B cell (primary cell): ENCODE measurements at regions not wholly inside any gene's neighbourhood (a gene's known extent, or its start where the extent isn't known, plus 50 kb on each side); places are given as distances from the start of the nearest gene placed in this dataset.

Experiments
- ATAC-seq: fragments of 200-7000 bp; cut with Tn5 transposase; one replicate; pipeline ENCODE4 v1.10.0; 2021; ENCODE audit warnings: low read depth, mild to moderate bottlenecking, moderate number of reproducible peaks, moderate library complexity
- CTCF ChIA-PET: fragments of 350-600 bp; sonication (Branson Sonifier 250); formaldehyde crosslinking; loops from one replicate; lab custom pipeline; 2021; ENCODE audit warnings: antibody characterized with exemption, inconsistent platforms; lab: Charles Lee
- POLR2A ChIA-PET: fragments of 350-600 bp; sonication (Branson Sonifier 250); formaldehyde crosslinking; loops from one replicate; lab custom pipeline; 2021; ENCODE audit warnings: antibody characterized with exemption; lab: Charles Lee
- DNase-seq: peaks from one replicate; pipeline ENCODE4 v3.0.0; 2013
- H2AFZ ChIP-seq: 2 replicates; pipeline ENCODE4 v1.6.1; 2012; ENCODE audit warnings: mild to moderate bottlenecking, low read depth, low read length; ENCODE audit not compliant: insufficient read depth, poor library complexity, severe bottlenecking
- H3K27ac ChIP-seq, 2 donors: 1 replicate in 1 of 2; 2 replicates in 1 of 2; pipeline ENCODE4 v1.5.1; 2012 to 2013; ENCODE audit warnings: low read length in 2 of 2, mild to moderate bottlenecking in 2 of 2, moderate library complexity in 1 of 2
- H3K27me3 ChIP-seq, 4 experiments: fragments of 200-600 bp in 1 of 4; sonication (generic) in 1 of 4; replicated peaks in 1 of 4; 1 replicate in 2 of 4; 2 replicates in 2 of 4; pipeline versions ENCODE4 v1.6.1 to v1.7.0; 2013 to 2016; ENCODE audit warnings: low read length in 3 of 4, mild to moderate bottlenecking in 2 of 4, mixed read lengths in 1 of 4, moderate library complexity in 1 of 4; ENCODE audit not compliant: insufficient read depth in 4 of 4, control insufficient read depth in 3 of 4; ENCODE audit errors: control extremely low read depth in 1 of 4
- H3K36me3 ChIP-seq, 2 experiments: replicated peaks in 1 of 2; 1 replicate in 1 of 2; 2 replicates in 1 of 2; pipeline versions ENCODE4 v1.6.1 to v1.7.1; 2013; ENCODE audit warnings: low read length in 1 of 2; ENCODE audit not compliant: insufficient read depth in 2 of 2, control insufficient read depth in 1 of 2; ENCODE audit errors: control extremely low read depth in 1 of 2, extremely low read depth in 1 of 2
- H3K4me1 ChIP-seq, 2 donors: fragments of 200-600 bp in 1 of 2; sonication (generic) in 1 of 2; 1 replicate in 1 of 2; 2 replicates in 1 of 2; pipeline versions ENCODE4 v1.5.1 to v1.6.1; 2013 to 2017; ENCODE audit warnings: low read length in 2 of 2; ENCODE audit not compliant: control insufficient read depth in 2 of 2, insufficient read depth in 2 of 2
- H3K4me2 ChIP-seq: replicated peaks from 2 replicates; pipeline ENCODE3; 2012; ENCODE audit warnings: mild to moderate bottlenecking, low read depth, low read length; ENCODE audit not compliant: poor library complexity, severe bottlenecking
- H3K4me3 ChIP-seq, 5 experiments: fragments of 200-600 bp in 1 of 5; sonication (generic) in 1 of 5; 1 replicate in 3 of 5; 2 replicates in 2 of 5; pipeline versions ENCODE4 v1.5.1 to v1.7.0; 2011 to 2016; ENCODE audit warnings: low read length in 4 of 5, mild to moderate bottlenecking in 4 of 5, low read depth in 2 of 5, control low read depth in 1 of 5, moderate library complexity in 1 of 5; ENCODE audit not compliant: insufficient read depth in 1 of 5; ENCODE audit errors: control extremely low read depth in 1 of 5, extremely low read depth in 1 of 5
- H3K79me2 ChIP-seq: fragments of 200-600 bp; sonication (generic); one replicate; pipeline ENCODE4 v1.6.0; 2016; ENCODE audit warnings: low read length; ENCODE audit not compliant: control insufficient read depth, insufficient read depth
- H3K9ac ChIP-seq: fragments of 200-600 bp; sonication (generic); 2 replicates; pipeline ENCODE4 v1.6.1; 2017; ENCODE audit warnings: mild to moderate bottlenecking, low read length, moderate library complexity
- H3K9me3 ChIP-seq, 3 donors: one replicate each; pipeline versions ENCODE4 v1.6.1 to v1.7.1; 2013; ENCODE audit warnings: low read length in 2 of 3; ENCODE audit not compliant: control insufficient read depth in 2 of 3, insufficient read depth in 1 of 3; ENCODE audit errors: control extremely low read depth in 1 of 3
- H4K20me1 ChIP-seq: 2 replicates; pipeline ENCODE4 v1.6.0; 2012; ENCODE audit warnings: mild to moderate bottlenecking, low read length; ENCODE audit not compliant: insufficient read depth, control insufficient read depth, poor library complexity, severe bottlenecking
- H3K27ac Mint-ChIP-seq: one replicate; pipeline ENCODE4 v1.8.0; 2021; ENCODE audit warnings: mixed read lengths
- H3K27me3 Mint-ChIP-seq: one replicate; pipeline ENCODE4 v1.8.0; 2021; ENCODE audit warnings: mixed read lengths
- H3K4me1 Mint-ChIP-seq: one replicate; pipeline ENCODE4 v1.8.0; 2021; ENCODE audit warnings: mixed read lengths
- H3K4me3 Mint-ChIP-seq: one replicate; pipeline ENCODE4 v1.8.0; 2021; ENCODE audit warnings: mixed read lengths
- H3K9me3 Mint-ChIP-seq: one replicate; pipeline ENCODE4 v1.8.0; 2022; ENCODE audit warnings: mixed read lengths; ENCODE audit not compliant: insufficient read depth
- CTCF ChIP-seq: fragments of 200-600 bp; IDR thresholded peaks from one replicate; pipeline ENCODE4 v1.8.0; 2022; ENCODE audit warnings: antibody characterized with exemption, mild to moderate bottlenecking
- EZH2 ChIP-seq: IDR thresholded peaks from 2 replicates; pipeline ENCODE4 v1.6.1; 2012; ENCODE audit warnings: borderline replicate concordance, low read depth, mild to moderate bottlenecking, moderate library complexity, low read length; ENCODE audit not compliant: insufficient read depth, poor library complexity, severe bottlenecking
- WGBS: methylation state at CpG from one replicate; pipeline ENCODE4 v1.1.5; 2013; ENCODE audit warnings: missing lambda C conversion rate; ENCODE audit not compliant: insufficient coverage; 5-methylcytosine and 5-hydroxymethylcytosine counted together
- intact Hi-C: fragments of 100-400 bp; cut with micrococcal nuclease; formaldehyde crosslinking; loops from one replicate; pipeline ENCODE4 v1.10.0; 2022

GRCh38 chr21:19704832-19705231 is 1293.4 kb upstream of the NCAM2 start:
- POLR2A ChIA-PET, result no interaction called here
- Histone ChIP-seq H3K4me1 (no peaks in the 10 kb centered on the region), H3K4me3 (no peak overlapping the region), H3K27ac (no peak overlapping the region), H3K36me3 (no peaks in the 10 kb centered on the region), H3K9me3 (peaks cover 0 to 7% (median 3%) of the 10 kb centered on the region in 3 donors), H2AFZ (no peak overlapping the region), H4K20me1 (no peaks in the 10 kb centered on the region), H3K79me2 (no peaks in the 10 kb centered on the region), H3K9ac (no peak overlapping the region), H3K27me3 (no peaks in the 10 kb centered on the region), H3K4me2 (no peak overlapping the region)
- TF ChIP-seq EZH2, result no peak
- no peak for TF ChIP-seq CTCF
- Mint-ChIP-seq H3K4me1 (no peaks in the 10 kb centered on the region), H3K27ac (no peak overlapping the region), H3K9me3 (peaks cover 7% of the 10 kb centered on the region), H3K4me3 (no peak overlapping the region), H3K27me3 (no peaks in the 10 kb centered on the region)
- CTCF ChIA-PET, result no interaction called here
- intact Hi-C loops, result no loop called here
- DNase-seq, result no peak
- no peak for ATAC-seq

GRCh38 chr21:19712441-19712840 is 1285.8 kb upstream of the NCAM2 start:
- Histone ChIP-seq H3K27me3 (no peaks in the 10 kb centered on the region), H3K4me3 (no peak overlapping the region), H2AFZ (no peak overlapping the region), H3K4me2 (no peak overlapping the region), H3K79me2 (no peaks in the 10 kb centered on the region), H3K9me3 (peaks cover 0 to 6% (median 0%) of the 10 kb centered on the region in 3 donors), H3K27ac (no peak overlapping the region), H3K36me3 (no peaks in the 10 kb centered on the region), H3K4me1 (no peaks in the 10 kb centered on the region), H4K20me1 (no peaks in the 10 kb centered on the region), H3K9ac (no peak overlapping the region)
- TF ChIP-seq CTCF (no peak), EZH2 (no peak)
- 82% methylated on average over 2 of the region's 3 CpGs for WGBS
- Mint-ChIP-seq H3K27me3 (no peaks in the 10 kb centered on the region), H3K27ac (no peak overlapping the region), H3K4me1 (no peaks in the 10 kb centered on the region), H3K9me3 (peaks cover 5% of the 10 kb centered on the region), H3K4me3 (no peak overlapping the region)
- intact Hi-C loops, result no loop called here
- POLR2A ChIA-PET, result no interaction called here
- DNase-seq (no peak), ATAC-seq (no peak)
- CTCF ChIA-PET, result no interaction called here
